ENCODE measurements at regions not wholly inside any gene's neighbourhood (a gene's known extent, or its start where the extent isn't known, plus 50 kb on each side); places are given as distances from the start of the nearest gene placed in this dataset.
A peak's percentile ranks its signal among the peaks of the same experiment; 100 is the strongest.

- TF ChIP-seq MYC (IDR thresholded peaks at IDR 0.05; ENCODE audit: borderline replicate concordance, low read length): no peak
- TF ChIP-seq PBX3 (IDR thresholded peaks at IDR 0.05): no peak
- TF ChIP-seq TFCP2L1 (CRISPR knock-in tag; IDR thresholded peaks at IDR 0.05): no peak
- no peak for TF ChIP-seq CEBPB (IDR thresholded peaks at IDR 0.05)
- TF ChIP-seq CHD4 (IDR thresholded peaks at IDR 0.05; ENCODE audit: borderline replicate concordance): no peak
- no peak for TF ChIP-seq SREBF2 (IDR thresholded peaks at IDR 0.05)
- no peak for TF ChIP-seq ZNF302 (CRISPR knock-in tag; IDR thresholded peaks at IDR 0.05)
- TF ChIP-seq POLR2AphosphoS2 (conservative IDR thresholded peaks at IDR 0.05; ENCODE audit: low read length): no peak
- no peak for TF ChIP-seq ELK1 (IDR thresholded peaks at IDR 0.05; ENCODE audit: low read depth, low read length)
- TF ChIP-seq KDM5A (IDR thresholded peaks at IDR 0.05): no peak
- TF ChIP-seq FOSB (CRISPR knock-in tag; IDR thresholded peaks at IDR 0.05): no peak
- TF ChIP-seq BCL3 (IDR thresholded peaks at IDR 0.05): no peak
- TF ChIP-seq EHF (CRISPR knock-in tag; IDR thresholded peaks at IDR 0.05): no peak
- no peak for TF ChIP-seq ESRRA (IDR thresholded peaks at IDR 0.05; ENCODE audit: borderline replicate concordance, low read length)
- no peak for TF ChIP-seq EP300 (IDR thresholded peaks at IDR 0.05)
- no peak for TF ChIP-seq SMC3 (IDR thresholded peaks at IDR 0.05)
- no peak for TF ChIP-seq FOSL2 (IDR thresholded peaks at IDR 0.05)
- no peak for TF ChIP-seq FOSL2 (CRISPR knock-in tag; IDR thresholded peaks at IDR 0.05)
- no peak for TF ChIP-seq HEYL (CRISPR knock-in tag; IDR thresholded peaks at IDR 0.05)
- ATAC-seq (no peak), FAIRE-seq (no peak), DNase-seq (ENCODE audit: low read depth in 1 of 2, low spot score in 1 of 2) (no peak)
- H3K4me2 ChIP-seq: no peak overlapping the region
- no peaks in the 10 kb centered on the region for H3K9me3 ChIP-seq
- H3K4me3 ChIP-seq: no peak overlapping the region
- 0% methylated on average over 3 of the region's 3 CpGs for WGBS (ENCODE audit: missing lambda C conversion rate)
- CTCF ChIA-PET: no interaction called here
- no peaks in the 10 kb centered on the region for H3K4me1 ChIP-seq
- no peak overlapping the region for H3K27ac ChIP-seq
- POLR2A ChIA-PET: no interaction called here
Observed at GRCh38 chr1:13927736-13928135, 227.7 kb downstream of the PRDM2 start.

GRCh38 chr1:13929313-13929712, 229.3 kb downstream of the PRDM2 start:
- no peak for TF ChIP-seq MAFK (IDR thresholded peaks at IDR 0.05; ENCODE audit: partially characterized antibody)
- no peaks in the 10 kb centered on the region for H3K4me1 ChIP-seq
- ATAC-seq (no peak), FAIRE-seq (no peak), DNase-seq (ENCODE audit: low read depth in 1 of 2, low spot score in 1 of 2) (no peak)
- H3K4me3 ChIP-seq: no peak overlapping the region
- ChIA-PET CTCF (no interaction called here), POLR2A (no interaction called here)
- no peaks in the 10 kb centered on the region for H3K9me3 ChIP-seq
- no peak overlapping the region for H3K4me2 ChIP-seq
- WGBS (ENCODE audit: missing lambda C conversion rate): 0% methylated on average over 1 of the region's 5 CpGs
- H3K27ac ChIP-seq: no peak overlapping the region

GRCh38 chr1:13930151-13930550, 230.2 kb downstream of the PRDM2 start:
- CTCF ChIA-PET: interaction anchor here (1.1 kb wide), 1 partner anchor 214 kb away, joined by 3 read pairs; no protein-coding TSS in a partner anchor
- TF ChIP-seq HDAC2 (IDR thresholded peaks at IDR 0.05) (no peak), SREBF2 (IDR thresholded peaks at IDR 0.05) (no peak), SMC3 (IDR thresholded peaks at IDR 0.05) (no peak), BHLHE40 (IDR thresholded peaks at IDR 0.05; ENCODE audit: low read depth, low read length) (no peak)
- Histone ChIP-seq H3K27ac (no peak overlapping the region), H3K4me1 (no peaks in the 10 kb centered on the region), H3K4me2 (no peak overlapping the region), H3K9me3 (no peaks in the 10 kb centered on the region), H3K4me3 (no peak overlapping the region)
- DNase-seq (ENCODE audit: low read depth in 1 of 2, low spot score in 1 of 2): peak; percentile 4 to 22
- 4% methylated on average over 3 of the region's 3 CpGs for WGBS (ENCODE audit: missing lambda C conversion rate)
- FAIRE-seq: no peak
- POLR2A ChIA-PET: no interaction called here
- ATAC-seq: peak in 1 of 2 experiments; percentile 44; a peak in 1 of 6 replicates
